ENCODE measurements at regions not wholly inside any gene's neighbourhood (a gene's known extent, or its start where the extent isn't known, plus 50 kb on each side); places are given as distances from the start of the nearest gene placed in this dataset.

DNA sequence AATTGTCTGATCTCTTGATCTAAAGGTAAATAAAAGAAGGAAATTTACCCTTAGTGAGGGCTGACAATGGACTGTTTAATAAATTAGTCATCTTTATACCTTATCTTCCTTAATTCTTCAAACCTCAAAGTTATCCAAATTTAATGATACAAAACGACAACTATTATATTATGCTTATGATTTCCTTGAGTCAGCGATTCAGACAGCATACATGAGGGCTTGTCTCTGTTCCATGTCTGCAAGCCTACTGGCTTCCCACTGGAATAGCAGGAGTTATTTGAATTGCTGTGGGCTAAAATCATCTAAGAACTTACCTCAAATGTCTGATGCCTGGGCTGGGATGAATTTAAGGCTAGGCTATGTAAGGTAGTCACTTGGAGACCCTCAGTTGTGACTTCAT, 197.2 kb upstream of the MDGA2 start:
- no peak for DNase-seq (ENCODE audit: low spot score)
- H3K36me3 ChIP-seq (ENCODE audit: insufficient read depth, low read length, poor library complexity, severe bottlenecking), result no peaks in the 10 kb centered on the region
- no peak overlapping the region for H3K4me3 ChIP-seq (ENCODE audit: low read depth, low read length, poor library complexity, severe bottlenecking)
- POLR2A ChIA-PET (ENCODE audit: low non-redundant PET), result no interaction called here
- no TSS peak for BruUV-seq (replicated peaks)
- no peaks in the 10 kb centered on the region for H3K4me1 ChIP-seq (ENCODE audit: insufficient read depth, low read length, poor library complexity, severe bottlenecking)
- intact Hi-C loops (cut with micrococcal nuclease; ENCODE audit: unreplicated experiment), result no loop called here
- H3K9me3 ChIP-seq (ENCODE audit: low read depth, low read length, poor library complexity, severe bottlenecking), result no peaks in the 10 kb centered on the region
- H3K27ac ChIP-seq (ENCODE audit: low read depth, low read length, poor library complexity, severe bottlenecking), result no peak overlapping the region
- H3K27me3 ChIP-seq (replicated peaks; ENCODE audit: insufficient read depth, low read depth, low read length, poor library complexity), result no peaks in the 10 kb centered on the region
- TF ChIP-seq, protein P1, sequence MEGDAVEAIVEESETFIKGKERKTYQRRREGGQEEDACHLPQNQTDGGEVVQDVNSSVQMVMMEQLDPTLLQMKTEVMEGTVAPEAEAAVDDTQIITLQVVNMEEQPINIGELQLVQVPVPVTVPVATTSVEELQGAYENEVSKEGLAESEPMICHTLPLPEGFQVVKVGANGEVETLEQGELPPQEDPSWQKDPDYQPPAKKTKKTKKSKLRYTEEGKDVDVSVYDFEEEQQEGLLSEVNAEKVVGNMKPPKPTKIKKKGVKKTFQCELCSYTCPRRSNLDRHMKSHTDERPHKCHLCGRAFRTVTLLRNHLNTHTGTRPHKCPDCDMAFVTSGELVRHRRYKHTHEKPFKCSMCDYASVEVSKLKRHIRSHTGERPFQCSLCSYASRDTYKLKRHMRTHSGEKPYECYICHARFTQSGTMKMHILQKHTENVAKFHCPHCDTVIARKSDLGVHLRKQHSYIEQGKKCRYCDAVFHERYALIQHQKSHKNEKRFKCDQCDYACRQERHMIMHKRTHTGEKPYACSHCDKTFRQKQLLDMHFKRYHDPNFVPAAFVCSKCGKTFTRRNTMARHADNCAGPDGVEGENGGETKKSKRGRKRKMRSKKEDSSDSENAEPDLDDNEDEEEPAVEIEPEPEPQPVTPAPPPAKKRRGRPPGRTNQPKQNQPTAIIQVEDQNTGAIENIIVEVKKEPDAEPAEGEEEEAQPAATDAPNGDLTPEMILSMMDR (conservative IDR thresholded peaks at IDR 0.05; ENCODE audit: low read depth, low read length), result no peak
- TF ChIP-seq EZH2 (IDR thresholded peaks at IDR 0.05; ENCODE audit: borderline replicate concordance, low read depth, low read length, poor library complexity, severe bottlenecking), result no peak
- CTCF ChIA-PET, result no interaction called here

DNA sequence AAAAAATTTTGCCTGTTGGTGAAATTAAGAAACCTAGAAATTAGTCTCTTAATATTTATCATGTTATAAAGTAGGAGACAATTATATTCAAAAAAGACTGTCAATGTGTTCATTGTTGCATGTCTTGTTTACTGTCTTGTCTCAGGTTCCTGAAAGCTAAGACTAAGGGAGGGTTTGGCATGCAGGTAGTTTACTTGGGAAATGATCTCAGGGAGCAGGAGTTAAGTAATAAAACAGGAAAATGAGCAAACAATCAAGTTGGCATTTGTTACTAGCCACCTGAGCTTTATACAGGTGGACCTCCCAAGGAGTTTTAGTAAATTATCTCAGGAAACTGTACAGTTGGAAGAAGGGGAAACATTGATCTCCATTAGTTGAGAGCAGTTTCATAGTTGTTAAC, 188.0 kb upstream of the MDGA2 start:
- H3K9me3 ChIP-seq (ENCODE audit: low read depth, low read length, poor library complexity, severe bottlenecking), result peaks cover 6% of the 10 kb centered on the region
- H3K27ac ChIP-seq (ENCODE audit: low read depth, low read length, poor library complexity, severe bottlenecking), result no peak overlapping the region
- ChIA-PET POLR2A (ENCODE audit: low non-redundant PET) (no interaction called here), CTCF (no interaction called here)
- H3K4me3 ChIP-seq (ENCODE audit: low read depth, low read length, poor library complexity, severe bottlenecking), result no peak overlapping the region
- no peaks in the 10 kb centered on the region for H3K27me3 ChIP-seq (replicated peaks; ENCODE audit: insufficient read depth, low read depth, low read length, poor library complexity)
- intact Hi-C loops (cut with micrococcal nuclease; ENCODE audit: unreplicated experiment), result no loop called here
- TF ChIP-seq, protein P1 (conservative IDR thresholded peaks at IDR 0.05; ENCODE audit: low read depth, low read length), result no peak
- no peak for TF ChIP-seq EZH2 (IDR thresholded peaks at IDR 0.05; ENCODE audit: borderline replicate concordance, low read depth, low read length, poor library complexity, severe bottlenecking)
- H3K36me3 ChIP-seq (ENCODE audit: insufficient read depth, low read length, poor library complexity, severe bottlenecking), result no peaks in the 10 kb centered on the region
- BruUV-seq (replicated peaks), result no TSS peak
- DNase-seq (ENCODE audit: low spot score), result no peak
- no peaks in the 10 kb centered on the region for H3K4me1 ChIP-seq (ENCODE audit: insufficient read depth, low read length, poor library complexity, severe bottlenecking)

DNA sequence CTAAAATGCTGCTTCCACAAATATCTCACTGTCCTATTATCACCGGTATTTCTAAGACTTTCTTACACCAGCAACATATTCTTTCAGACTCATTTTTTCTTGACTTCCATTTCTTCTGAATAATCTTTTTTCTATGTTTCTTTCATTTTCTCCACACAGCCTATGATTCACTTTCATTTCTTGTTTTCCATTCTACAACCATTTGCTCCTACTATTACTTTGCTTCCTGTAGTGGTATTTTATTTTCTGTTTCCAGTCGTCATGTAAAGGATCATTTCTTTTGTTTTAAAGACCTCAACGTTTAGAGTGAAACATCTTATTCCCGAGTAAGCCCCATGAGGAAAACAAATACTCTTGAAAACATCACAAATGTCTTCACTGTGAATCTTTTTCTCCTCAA, 182.2 kb upstream of the MDGA2 start:
- BruUV-seq (replicated peaks), result no TSS peak
- intact Hi-C loops (cut with micrococcal nuclease; ENCODE audit: unreplicated experiment), result no loop called here
- H3K27ac ChIP-seq (ENCODE audit: low read depth, low read length, poor library complexity, severe bottlenecking), result no peak overlapping the region

More for the DNA sequence above, 182.2 kb upstream of the MDGA2 start:
- CTCF ChIA-PET, result no interaction called here
- no peaks in the 10 kb centered on the region for H3K36me3 ChIP-seq (ENCODE audit: insufficient read depth, low read length, poor library complexity, severe bottlenecking)
- POLR2A ChIA-PET (ENCODE audit: low non-redundant PET), result no interaction called here
- no peak for TF ChIP-seq EZH2 (IDR thresholded peaks at IDR 0.05; ENCODE audit: borderline replicate concordance, low read depth, low read length, poor library complexity, severe bottlenecking)
- TF ChIP-seq, protein P1 (conservative IDR thresholded peaks at IDR 0.05; ENCODE audit: low read depth, low read length), result no peak
- H3K4me1 ChIP-seq (ENCODE audit: insufficient read depth, low read length, poor library complexity, severe bottlenecking), result no peaks in the 10 kb centered on the region
- peaks cover 6% of the 10 kb centered on the region for H3K9me3 ChIP-seq (ENCODE audit: low read depth, low read length, poor library complexity, severe bottlenecking)
- no peaks in the 10 kb centered on the region for H3K27me3 ChIP-seq (replicated peaks; ENCODE audit: insufficient read depth, low read depth, low read length, poor library complexity)
- DNase-seq (ENCODE audit: low spot score), result no peak
- no peak overlapping the region for H3K4me3 ChIP-seq (ENCODE audit: low read depth, low read length, poor library complexity, severe bottlenecking)
